Thoracic aorta (tissue), 2 donors: ENCODE measurements at regions not wholly inside any gene's neighbourhood (a gene's known extent, or its start where the extent isn't known, plus 50 kb on each side); places are given as distances from the start of the nearest gene placed in this dataset.

Source experiments
- ATAC-seq: fragments of 150-250 bp; one replicate; pipeline ENCODE4 v1.8.0; 2017; ENCODE audit warnings: low read depth; ENCODE audit not compliant: insufficient number of reproducible peaks, low FRiP score
- DNase-seq: peaks from one replicate; pipeline ENCODE4 v3.0.0-alpha.2; 2020; ENCODE audit warnings: low spot score
- H3K27ac ChIP-seq, 2 donors: fragments of 200-600 bp; sonication (generic); 1 replicate in 1 of 2; 2 replicates in 1 of 2; pipeline ENCODE4 v1.5.1; 2016; ENCODE audit warnings: mild to moderate bottlenecking in 2 of 2, moderate library complexity in 2 of 2
- H3K27me3 ChIP-seq: fragments of 200-600 bp; sonication (generic); replicated peaks from 2 replicates; pipeline ENCODE4 v1.6.0; 2016; ENCODE audit warnings: mild to moderate bottlenecking; ENCODE audit not compliant: insufficient read depth
- H3K36me3 ChIP-seq: fragments of 200-600 bp; sonication (generic); one replicate; pipeline ENCODE4 v1.5.1; 2016
- H3K4me1 ChIP-seq, 2 donors: fragments of 200-600 bp; sonication (generic); 1 replicate in 1 of 2; 2 replicates in 1 of 2; pipeline versions ENCODE4 v1.5.1 to v1.6.0; 2016; ENCODE audit warnings: low read depth in 2 of 2, mild to moderate bottlenecking in 1 of 2; ENCODE audit not compliant: control insufficient read depth in 1 of 2
- H3K4me3 ChIP-seq: fragments of 200-600 bp; sonication (generic); 2 replicates; pipeline ENCODE4 v1.5.1; 2016; ENCODE audit warnings: mild to moderate bottlenecking
- H3K9me3 ChIP-seq: fragments of 200-600 bp; sonication (generic); 2 replicates; pipeline ENCODE4 v1.5.1; 2016
- TF ChIP-seq, protein P1 (sequence below): fragments of 200-600 bp; sonication (generic); IDR thresholded peaks from one replicate; pipeline ENCODE4 v1.5.1; 2019; ENCODE audit warnings: antibody characterized with exemption

DNA sequence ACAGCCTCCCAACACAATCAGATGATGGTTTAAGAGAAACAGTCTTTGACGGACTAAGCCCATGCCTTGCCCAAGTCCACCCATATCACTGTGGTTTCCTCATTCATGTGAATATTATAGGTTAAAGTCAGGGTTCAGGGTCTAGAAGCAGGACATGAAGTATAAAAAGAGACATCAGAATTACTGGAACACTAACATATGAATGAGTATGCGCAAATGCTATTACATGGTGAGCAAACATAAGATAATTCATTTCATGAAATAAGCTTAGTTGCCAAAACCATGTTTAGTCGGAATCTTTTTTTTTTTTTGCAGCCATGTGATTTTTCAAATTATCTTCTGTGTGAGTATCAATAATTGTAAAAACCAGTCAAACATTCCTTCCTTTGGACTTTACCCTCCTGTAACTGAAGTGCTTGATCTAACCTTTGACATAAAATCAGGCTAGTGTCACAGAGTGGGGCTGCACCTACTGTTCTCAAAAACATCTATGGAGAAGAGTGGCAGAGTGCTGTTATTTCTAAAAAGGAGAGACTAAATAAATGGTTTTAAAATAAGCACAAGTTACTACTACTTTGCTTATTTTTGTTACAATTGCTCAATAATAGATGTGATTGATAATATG is 84.9 kb upstream of the NRIP1 start:
- Histone ChIP-seq H3K4me3 (no peak overlapping the region), H3K36me3 (no peaks in the 10 kb centered on the region), H3K9me3 (no peaks in the 10 kb centered on the region), H3K4me1 (peaks cover 0 to 4% of the 10 kb centered on the region in 2 donors), H3K27me3 (no peaks in the 10 kb centered on the region), H3K27ac (no peak overlapping the region)
- TF ChIP-seq, protein P1, sequence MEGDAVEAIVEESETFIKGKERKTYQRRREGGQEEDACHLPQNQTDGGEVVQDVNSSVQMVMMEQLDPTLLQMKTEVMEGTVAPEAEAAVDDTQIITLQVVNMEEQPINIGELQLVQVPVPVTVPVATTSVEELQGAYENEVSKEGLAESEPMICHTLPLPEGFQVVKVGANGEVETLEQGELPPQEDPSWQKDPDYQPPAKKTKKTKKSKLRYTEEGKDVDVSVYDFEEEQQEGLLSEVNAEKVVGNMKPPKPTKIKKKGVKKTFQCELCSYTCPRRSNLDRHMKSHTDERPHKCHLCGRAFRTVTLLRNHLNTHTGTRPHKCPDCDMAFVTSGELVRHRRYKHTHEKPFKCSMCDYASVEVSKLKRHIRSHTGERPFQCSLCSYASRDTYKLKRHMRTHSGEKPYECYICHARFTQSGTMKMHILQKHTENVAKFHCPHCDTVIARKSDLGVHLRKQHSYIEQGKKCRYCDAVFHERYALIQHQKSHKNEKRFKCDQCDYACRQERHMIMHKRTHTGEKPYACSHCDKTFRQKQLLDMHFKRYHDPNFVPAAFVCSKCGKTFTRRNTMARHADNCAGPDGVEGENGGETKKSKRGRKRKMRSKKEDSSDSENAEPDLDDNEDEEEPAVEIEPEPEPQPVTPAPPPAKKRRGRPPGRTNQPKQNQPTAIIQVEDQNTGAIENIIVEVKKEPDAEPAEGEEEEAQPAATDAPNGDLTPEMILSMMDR = no peak
- ATAC-seq = no peak
- DNase-seq = no peak

DNA sequence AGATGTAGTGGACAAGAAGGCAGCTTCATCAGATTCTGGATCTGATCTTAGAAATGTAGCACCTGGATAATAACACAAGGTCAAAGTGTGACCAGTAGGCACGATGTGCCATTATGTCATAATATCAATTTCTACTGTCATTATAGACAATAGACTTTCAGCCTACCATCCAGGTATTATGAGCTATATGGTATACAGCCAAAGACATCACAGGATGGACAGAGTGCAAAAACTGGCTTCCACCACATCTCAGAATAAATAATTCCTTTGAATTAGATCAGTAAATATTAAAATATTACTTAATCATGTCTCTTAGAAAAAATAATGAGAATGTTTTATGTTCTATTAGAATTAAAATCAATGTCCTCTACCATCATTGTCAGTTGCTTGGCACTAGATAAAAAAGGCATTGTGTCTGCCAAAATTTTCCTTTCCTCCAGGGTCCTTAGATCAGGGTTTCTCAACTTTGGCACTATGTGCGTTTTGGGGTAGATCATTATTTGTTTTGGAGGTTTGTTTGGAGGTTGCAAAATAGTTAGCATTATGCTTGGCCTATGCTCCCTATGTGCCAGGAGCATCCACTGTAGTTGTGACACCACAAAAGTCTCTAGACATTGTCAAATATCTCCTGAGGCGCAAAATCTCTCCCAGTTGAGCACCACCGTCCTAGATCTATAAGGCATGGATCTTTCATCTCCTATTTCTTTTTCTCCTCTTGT is 86.7 kb upstream of the NRIP1 start:
- DNase-seq (no peak), ATAC-seq (no peak)
- H3K27me3 ChIP-seq = no peaks in the 10 kb centered on the region
- TF ChIP-seq, protein P1 = no peak
- H3K4me3 ChIP-seq = no peak overlapping the region
- peaks cover 0 to 4% of the 10 kb centered on the region in 2 donors for H3K4me1 ChIP-seq
- H3K36me3 ChIP-seq = no peaks in the 10 kb centered on the region
- no peak overlapping the region for H3K27ac ChIP-seq
- H3K9me3 ChIP-seq = no peaks in the 10 kb centered on the region

DNA sequence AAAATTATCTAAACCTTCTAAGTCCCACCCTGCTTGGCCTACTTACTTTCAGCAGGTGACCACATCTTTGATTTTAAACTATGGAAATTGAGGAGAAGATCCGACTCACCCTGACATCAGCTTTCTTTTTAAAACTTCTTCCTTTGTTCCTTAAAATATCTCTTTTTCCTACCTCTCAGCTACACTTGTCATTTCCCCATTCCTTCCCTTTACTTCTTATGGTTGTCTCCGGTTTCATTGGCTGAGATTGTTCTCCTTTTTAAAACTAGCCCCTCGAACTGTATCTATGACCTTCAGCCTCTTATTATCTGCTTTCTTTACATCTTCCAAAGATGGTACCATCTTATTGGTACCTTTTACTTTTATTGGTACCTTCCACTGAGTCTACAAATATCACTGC is 87.8 kb upstream of the NRIP1 start:
- H3K4me1 ChIP-seq = peaks cover 0 to 2% of the 10 kb centered on the region in 2 donors
- DNase-seq = no peak
- no peaks in the 10 kb centered on the region for H3K36me3 ChIP-seq
- H3K4me3 ChIP-seq = no peak overlapping the region
- H3K27ac ChIP-seq = no peak overlapping the region
- TF ChIP-seq, protein P1 = no peak
- H3K9me3 ChIP-seq = no peaks in the 10 kb centered on the region
- ATAC-seq = no peak
- no peaks in the 10 kb centered on the region for H3K27me3 ChIP-seq

DNA sequence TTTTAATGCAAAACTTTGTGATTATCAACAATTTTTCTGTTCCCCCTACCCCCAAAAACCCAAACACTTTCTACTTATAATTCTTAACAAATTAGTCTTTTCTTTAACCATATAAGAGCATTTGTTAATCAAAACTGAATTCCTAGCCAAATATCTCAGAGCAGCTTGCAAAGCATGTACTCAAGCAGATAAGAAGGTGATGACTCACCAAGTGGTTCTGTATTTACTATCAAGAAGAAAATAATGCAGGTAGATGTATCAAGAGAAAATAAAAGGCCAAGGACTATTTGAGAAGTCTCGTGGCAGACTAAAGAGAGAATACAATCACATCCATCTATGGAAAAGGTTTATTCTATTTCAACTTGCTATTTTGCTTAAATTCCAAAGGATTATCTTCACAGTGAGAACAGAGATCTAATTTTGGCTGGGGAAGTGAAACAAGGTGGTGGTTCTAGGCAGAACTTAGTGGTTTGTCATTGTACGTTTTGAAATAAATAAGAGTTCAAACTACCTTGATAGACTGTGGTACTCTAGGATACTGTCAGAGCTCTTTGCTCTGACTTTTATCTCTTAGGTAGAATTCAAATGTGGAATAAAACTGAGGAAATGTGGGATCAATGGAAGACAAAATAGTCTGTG is 94.7 kb upstream of the NRIP1 start:
- no peaks in the 10 kb centered on the region for H3K4me1 ChIP-seq
- no peak overlapping the region for H3K4me3 ChIP-seq
- H3K9me3 ChIP-seq = no peaks in the 10 kb centered on the region
- no peaks in the 10 kb centered on the region for H3K36me3 ChIP-seq
- no peak overlapping the region for H3K27ac ChIP-seq
- TF ChIP-seq, protein P1 = no peak
- H3K27me3 ChIP-seq = no peaks in the 10 kb centered on the region
- no peak for ATAC-seq
- no peak for DNase-seq

DNA sequence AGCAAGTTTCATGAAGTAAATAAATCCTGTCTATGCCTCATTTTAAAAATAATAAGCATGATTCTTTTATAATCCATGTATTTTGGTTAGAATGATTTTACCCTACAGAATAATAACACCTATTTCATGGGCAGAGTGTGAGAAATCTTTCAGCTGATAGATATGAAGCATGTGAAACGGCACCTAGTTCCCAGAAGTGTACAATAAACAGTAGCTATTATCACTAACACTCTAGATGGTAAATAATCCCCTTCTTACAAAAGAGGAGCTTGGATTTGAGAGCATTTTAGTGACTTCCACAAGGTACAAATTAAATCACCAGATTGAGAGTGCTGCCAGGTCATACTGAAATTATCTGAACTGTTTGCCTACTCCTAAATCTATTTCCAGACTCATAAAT is 95.3 kb upstream of the NRIP1 start:
- no peaks in the 10 kb centered on the region for H3K27me3 ChIP-seq
- TF ChIP-seq, protein P1 = no peak

More for the DNA sequence above, 95.3 kb upstream of the NRIP1 start:
- ATAC-seq (no peak), DNase-seq (no peak)
- Histone ChIP-seq H3K36me3 (no peaks in the 10 kb centered on the region), H3K4me1 (no peaks in the 10 kb centered on the region), H3K27ac (no peak overlapping the region), H3K4me3 (no peak overlapping the region), H3K9me3 (no peaks in the 10 kb centered on the region)
